ENCODE measurements at regions not wholly inside any gene's neighbourhood (a gene's known extent, or its start where the extent isn't known, plus 50 kb on each side); places are given as distances from the start of the nearest gene placed in this dataset.

GRCh38 chr9:89975630-89976029, 370.8 kb downstream of the GADD45G start:
- Histone ChIP-seq H3K4me1 (ENCODE audit: control insufficient read depth, insufficient read depth, low read length) (no peaks in the 10 kb centered on the region), H3K4me3 (ENCODE audit: low read length) (no peak overlapping the region), H3K27me3 (ENCODE audit: control insufficient read depth, insufficient read depth, low read length, poor library complexity, severe bottlenecking) (no peaks in the 10 kb centered on the region), H3K27ac (ENCODE audit: low read depth, low read length) (no peak overlapping the region), H3K9me3 (ENCODE audit: control insufficient read depth, low read length) (no peaks in the 10 kb centered on the region), H3K9ac (ENCODE audit: extremely low read depth, low read length, poor library complexity, severe bottlenecking) (no peak overlapping the region), H3K36me3 (ENCODE audit: control insufficient read depth, insufficient read depth, low read length) (no peaks in the 10 kb centered on the region)
- Mint-ChIP-seq H3K36me3 (ENCODE audit: low read depth) (no peaks in the 10 kb centered on the region), H3K27me3 (ENCODE audit: insufficient read depth) (no peaks in the 10 kb centered on the region), H3K9me3 (no peaks in the 10 kb centered on the region), H3K4me1 (peaks cover 2% of the 10 kb centered on the region), H3K27ac (no peak overlapping the region), H3K4me3 (no peak overlapping the region)
- DNase-seq, result no peak
- WGBS, 2 experiments (ENCODE audit: insufficient coverage in 1 of 2, insufficient read length in 1 of 2), result 88 to 90% methylated on average over 1 to 2 of the region's 2 CpGs
- no peak for TF ChIP-seq CTCF (conservative IDR thresholded peaks at IDR 0.05)

GRCh38 chr9:89978185-89978584, 373.4 kb downstream of the GADD45G start:
- WGBS, 2 experiments (ENCODE audit: insufficient coverage in 1 of 2, insufficient read length in 1 of 2), result 50 to 57% methylated on average over 4 of the region's 4 CpGs
- Mint-ChIP-seq H3K27me3 (ENCODE audit: insufficient read depth) (no peaks in the 10 kb centered on the region), H3K36me3 (ENCODE audit: low read depth) (no peaks in the 10 kb centered on the region), H3K4me3 (no peak overlapping the region), H3K27ac (no peak overlapping the region), H3K9me3 (no peaks in the 10 kb centered on the region), H3K4me1 (peaks cover 2% of the 10 kb centered on the region)
- Histone ChIP-seq H3K27ac (ENCODE audit: low read depth, low read length) (no peak overlapping the region), H3K27me3 (ENCODE audit: control insufficient read depth, insufficient read depth, low read length, poor library complexity, severe bottlenecking) (no peaks in the 10 kb centered on the region), H3K4me1 (ENCODE audit: control insufficient read depth, insufficient read depth, low read length) (no peaks in the 10 kb centered on the region), H3K36me3 (ENCODE audit: control insufficient read depth, insufficient read depth, low read length) (no peaks in the 10 kb centered on the region), H3K9me3 (ENCODE audit: control insufficient read depth, low read length) (no peaks in the 10 kb centered on the region), H3K9ac (ENCODE audit: extremely low read depth, low read length, poor library complexity, severe bottlenecking) (no peak overlapping the region), H3K4me3 (ENCODE audit: low read length) (no peak overlapping the region)
- peak; percentile 71 for TF ChIP-seq CTCF (conservative IDR thresholded peaks at IDR 0.05)
- DNase-seq, result peak; percentile 67

- H3K9ac ChIP-seq (ENCODE audit: extremely low read depth, low read length, poor library complexity, severe bottlenecking), result no peak overlapping the region
- 77 to 87% methylated on average over 5 of the region's 5 CpGs for WGBS, 2 experiments (ENCODE audit: insufficient coverage in 1 of 2, insufficient read length in 1 of 2)
- H3K36me3 ChIP-seq (ENCODE audit: control insufficient read depth, insufficient read depth, low read length), result no peaks in the 10 kb centered on the region
- no peak for TF ChIP-seq CTCF (conservative IDR thresholded peaks at IDR 0.05)
- no peak overlapping the region for H3K27ac ChIP-seq (ENCODE audit: low read depth, low read length)
- Mint-ChIP-seq H3K27ac (no peak overlapping the region), H3K27me3 (ENCODE audit: insufficient read depth) (no peaks in the 10 kb centered on the region), H3K4me1 (peaks cover 2% of the 10 kb centered on the region), H3K9me3 (no peaks in the 10 kb centered on the region), H3K4me3 (no peak overlapping the region), H3K36me3 (ENCODE audit: low read depth) (no peaks in the 10 kb centered on the region)
- DNase-seq, result no peak
- no peak overlapping the region for H3K4me3 ChIP-seq (ENCODE audit: low read length)
- H3K27me3 ChIP-seq (ENCODE audit: control insufficient read depth, insufficient read depth, low read length, poor library complexity, severe bottlenecking), result peaks cover 4% of the 10 kb centered on the region
- H3K4me1 ChIP-seq (ENCODE audit: control insufficient read depth, insufficient read depth, low read length), result no peaks in the 10 kb centered on the region
- H3K9me3 ChIP-seq (ENCODE audit: control insufficient read depth, low read length), result no peaks in the 10 kb centered on the region
Observed at GRCh38 chr9:89980600-89980999, 375.8 kb downstream of the GADD45G start.

All from endodermal cell (in vitro differentiated cells).